K562 (cell line): ENCODE measurements at regions not wholly inside any gene's neighbourhood (a gene's known extent, or its start where the extent isn't known, plus 50 kb on each side); places are given as distances from the start of the nearest gene placed in this dataset.

Experiments
- RBM25 ChIP-seq: fragments of 200-400 bp; formaldehyde crosslinking; IDR thresholded peaks from 2 replicates; pipeline ENCODE4 v1.6.1; 2018; ENCODE audit warnings: low read length, low read depth, moderate library complexity; ENCODE audit not compliant: severe bottlenecking
- SETDB1 ChIP-seq: IDR thresholded peaks from one replicate; pipeline ENCODE4 v1.6.1; 2012; ENCODE audit warnings: low read length, control low read depth, inconsistent platforms
- ZNF263 ChIP-seq: sonication (generic); formaldehyde crosslinking; IDR thresholded peaks from 2 replicates; pipeline ENCODE4 v1.8.0; 2022; ENCODE audit warnings: mild to moderate bottlenecking, missing genetic modification reagents, borderline replicate concordance
- ZNF75A ChIP-seq: fragments of 450-650 bp; formaldehyde crosslinking; IDR thresholded peaks from 2 replicates; pipeline ENCODE4 v1.4.0; 2020; ENCODE audit warnings: mild to moderate bottlenecking
- TF ChIP-seq, protein P1 (sequence below): fragments of 200-800 bp; sonication (Bioruptor generic); IDR thresholded peaks from 2 replicates; pipeline ENCODE4 v1.6.1; 2017; ENCODE audit warnings: missing genetic modification characterization, missing compliant biosample characterization
- TF ChIP-seq, protein P2 (sequence below): fragments of 150-350 bp; IDR thresholded peaks from 2 replicates; pipeline ENCODE4 v1.6.1; 2014; ENCODE audit warnings: low read depth, mild to moderate bottlenecking, low read length, borderline replicate concordance
- TF ChIP-seq, protein P3 (sequence below): fragments of 450-650 bp; IDR thresholded peaks from 2 replicates; pipeline ENCODE4 v1.6.1; 2014; ENCODE audit warnings: low read depth, mild to moderate bottlenecking, moderate library complexity, borderline replicate concordance

DNA sequence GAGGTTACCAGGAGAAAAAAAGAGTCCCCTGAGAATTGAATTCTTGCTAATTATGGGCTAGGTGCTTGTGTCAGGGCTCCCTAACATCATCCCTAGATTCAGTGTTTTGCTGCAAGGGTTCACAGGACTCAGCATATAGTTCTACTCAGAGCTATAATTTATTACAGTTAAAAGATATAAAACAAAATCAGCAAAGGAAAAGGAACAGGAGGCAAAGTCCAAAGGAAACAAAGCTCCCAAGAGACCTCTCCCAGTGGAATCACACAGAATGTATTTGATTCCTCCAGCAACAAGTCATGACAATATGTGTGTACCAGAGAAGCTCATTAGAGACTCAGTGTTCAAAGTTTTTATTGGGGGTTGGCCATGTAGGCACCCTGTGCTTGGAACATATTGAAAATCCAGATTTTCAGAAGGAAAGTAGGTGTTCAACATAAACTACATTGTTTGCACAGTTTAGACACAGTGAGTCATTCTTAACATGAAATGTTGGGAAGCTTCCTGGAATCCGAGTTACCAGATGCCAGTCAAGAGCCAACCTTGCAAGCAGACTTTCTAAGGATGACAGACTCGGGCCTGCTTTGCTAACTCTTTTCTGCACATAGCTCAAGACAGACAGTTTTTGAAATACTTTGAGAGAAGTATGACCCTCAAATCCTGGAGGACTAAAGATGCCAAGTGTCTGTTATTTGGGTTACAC lies 311.3 kb upstream of the EMCN start (continued):
- TF ChIP-seq, protein P1, sequence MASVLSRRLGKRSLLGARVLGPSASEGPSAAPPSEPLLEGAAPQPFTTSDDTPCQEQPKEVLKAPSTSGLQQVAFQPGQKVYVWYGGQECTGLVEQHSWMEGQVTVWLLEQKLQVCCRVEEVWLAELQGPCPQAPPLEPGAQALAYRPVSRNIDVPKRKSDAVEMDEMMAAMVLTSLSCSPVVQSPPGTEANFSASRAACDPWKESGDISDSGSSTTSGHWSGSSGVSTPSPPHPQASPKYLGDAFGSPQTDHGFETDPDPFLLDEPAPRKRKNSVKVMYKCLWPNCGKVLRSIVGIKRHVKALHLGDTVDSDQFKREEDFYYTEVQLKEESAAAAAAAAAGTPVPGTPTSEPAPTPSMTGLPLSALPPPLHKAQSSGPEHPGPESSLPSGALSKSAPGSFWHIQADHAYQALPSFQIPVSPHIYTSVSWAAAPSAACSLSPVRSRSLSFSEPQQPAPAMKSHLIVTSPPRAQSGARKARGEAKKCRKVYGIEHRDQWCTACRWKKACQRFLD (CRISPR knock-in tag), result no peak
- TF ChIP-seq SETDB1 (no peak), RBM25 (no peak), ZNF75A (CRISPR knock-in tag) (no peak), ZNF263 (no peak)
- TF ChIP-seq, protein P2, sequence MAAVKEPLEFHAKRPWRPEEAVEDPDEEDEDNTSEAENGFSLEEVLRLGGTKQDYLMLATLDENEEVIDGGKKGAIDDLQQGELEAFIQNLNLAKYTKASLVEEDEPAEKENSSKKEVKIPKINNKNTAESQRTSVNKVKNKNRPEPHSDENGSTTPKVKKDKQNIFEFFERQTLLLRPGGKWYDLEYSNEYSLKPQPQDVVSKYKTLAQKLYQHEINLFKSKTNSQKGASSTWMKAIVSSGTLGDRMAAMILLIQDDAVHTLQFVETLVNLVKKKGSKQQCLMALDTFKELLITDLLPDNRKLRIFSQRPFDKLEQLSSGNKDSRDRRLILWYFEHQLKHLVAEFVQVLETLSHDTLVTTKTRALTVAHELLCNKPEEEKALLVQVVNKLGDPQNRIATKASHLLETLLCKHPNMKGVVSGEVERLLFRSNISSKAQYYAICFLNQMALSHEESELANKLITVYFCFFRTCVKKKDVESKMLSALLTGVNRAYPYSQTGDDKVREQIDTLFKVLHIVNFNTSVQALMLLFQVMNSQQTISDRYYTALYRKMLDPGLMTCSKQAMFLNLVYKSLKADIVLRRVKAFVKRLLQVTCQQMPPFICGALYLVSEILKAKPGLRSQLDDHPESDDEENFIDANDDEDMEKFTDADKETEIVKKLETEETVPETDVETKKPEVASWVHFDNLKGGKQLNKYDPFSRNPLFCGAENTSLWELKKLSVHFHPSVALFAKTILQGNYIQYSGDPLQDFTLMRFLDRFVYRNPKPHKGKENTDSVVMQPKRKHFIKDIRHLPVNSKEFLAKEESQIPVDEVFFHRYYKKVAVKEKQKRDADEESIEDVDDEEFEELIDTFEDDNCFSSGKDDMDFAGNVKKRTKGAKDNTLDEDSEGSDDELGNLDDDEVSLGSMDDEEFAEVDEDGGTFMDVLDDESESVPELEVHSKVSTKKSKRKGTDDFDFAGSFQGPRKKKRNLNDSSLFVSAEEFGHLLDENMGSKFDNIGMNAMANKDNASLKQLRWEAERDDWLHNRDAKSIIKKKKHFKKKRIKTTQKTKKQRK, result no peak
- TF ChIP-seq, protein P3, sequence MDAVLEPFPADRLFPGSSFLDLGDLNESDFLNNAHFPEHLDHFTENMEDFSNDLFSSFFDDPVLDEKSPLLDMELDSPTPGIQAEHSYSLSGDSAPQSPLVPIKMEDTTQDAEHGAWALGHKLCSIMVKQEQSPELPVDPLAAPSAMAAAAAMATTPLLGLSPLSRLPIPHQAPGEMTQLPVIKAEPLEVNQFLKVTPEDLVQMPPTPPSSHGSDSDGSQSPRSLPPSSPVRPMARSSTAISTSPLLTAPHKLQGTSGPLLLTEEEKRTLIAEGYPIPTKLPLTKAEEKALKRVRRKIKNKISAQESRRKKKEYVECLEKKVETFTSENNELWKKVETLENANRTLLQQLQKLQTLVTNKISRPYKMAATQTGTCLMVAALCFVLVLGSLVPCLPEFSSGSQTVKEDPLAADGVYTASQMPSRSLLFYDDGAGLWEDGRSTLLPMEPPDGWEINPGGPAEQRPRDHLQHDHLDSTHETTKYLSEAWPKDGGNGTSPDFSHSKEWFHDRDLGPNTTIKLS, result no peak
